ENCODE measurements at regions not wholly inside any gene's neighbourhood (a gene's known extent, or its start where the extent isn't known, plus 50 kb on each side); places are given as distances from the start of the nearest gene placed in this dataset.

GRCh38 chr9:108656566-108656965, 199.2 kb downstream of the ACTL7B start:
- no peaks in the 10 kb centered on the region for H3K79me2 ChIP-seq (ENCODE audit: insufficient read depth, low read length)
- H3K9me3 ChIP-seq (ENCODE audit: low read length): peaks cover 32% of the 10 kb centered on the region
- H3K36me3 ChIP-seq (replicated peaks in 1 of 2; ENCODE audit: control insufficient read depth in 1 of 2, insufficient read depth in 2 of 2, low read length in 2 of 2): no peaks in the 10 kb centered on the region
- WGBS (ENCODE audit: low lambda C conversion rate): 7% methylated on average over 5 of the region's 5 CpGs
- no peak overlapping the region for H3K4me2 ChIP-seq (ENCODE audit: low read depth, low read length)
- ChIA-PET CTCF (ENCODE audit: low intra/inter-chr PET ratio, low total read pairs) (no interaction called here), POLR2A (no interaction called here)
- no peak overlapping the region for H3K9ac ChIP-seq (ENCODE audit: insufficient read depth, low read depth, low read length)
- intact Hi-C loops (cut with micrococcal nuclease; ENCODE audit: unreplicated experiment) (no loop called here), in situ Hi-C loops (cut with HindIII; ENCODE audit: extremely low pct_ligation_motif_present, low pct_unique_long_range_greater_than_20kb) (no loop called here)
- TF ChIP-seq ZNF407 (CRISPR knock-in tag; IDR thresholded peaks at IDR 0.05; ENCODE audit: not compliant biosample characterization) (no peak), HOXD1 (CRISPR knock-in tag; IDR thresholded peaks at IDR 0.05) (no peak), ZNF207 (IDR thresholded peaks at IDR 0.05; ENCODE audit: borderline replicate concordance) (no peak), ZNF709 (CRISPR knock-in tag; IDR thresholded peaks at IDR 0.05) (no peak), RFX1 (IDR thresholded peaks at IDR 0.05) (no peak), ZNF496 (CRISPR knock-in tag; IDR thresholded peaks at IDR 0.05; ENCODE audit: insufficient replicate concordance) (no peak), ZSCAN21 (CRISPR knock-in tag; IDR thresholded peaks at IDR 0.05; ENCODE audit: borderline replicate concordance) (no peak), JDP2 (CRISPR knock-in tag; IDR thresholded peaks at IDR 0.05; ENCODE audit: borderline replicate concordance) (no peak), ZBTB10 (CRISPR knock-in tag; IDR thresholded peaks at IDR 0.05; ENCODE audit: borderline replicate concordance) (no peak), ZSCAN22 (CRISPR knock-in tag; IDR thresholded peaks at IDR 0.05) (no peak)
- no peak overlapping the region for H3K27ac ChIP-seq (ENCODE audit: extremely low read length, insufficient read depth, low read length)
- no peak overlapping the region for H2AFZ ChIP-seq (ENCODE audit: low read length)
- no peak overlapping the region for H3K4me3 ChIP-seq (replicated peaks in 1 of 3; ENCODE audit: insufficient read depth in 1 of 3, low read depth in 2 of 3, low read length in 3 of 3)
- no peak for ATAC-seq
- no peaks in the 10 kb centered on the region for H3K27me3 ChIP-seq (ENCODE audit: control insufficient read depth in 1 of 2, insufficient read depth in 2 of 2, low read length in 2 of 2)
- BruUV-seq (replicated peaks): no TSS peak
- no peak for FAIRE-seq
- no peak for DNase-seq (ENCODE audit: low spot score)
- no peaks in the 10 kb centered on the region for H3K4me1 ChIP-seq (ENCODE audit: insufficient read depth, low read length)
- H4K20me1 ChIP-seq (ENCODE audit: insufficient read depth, low read length): no peaks in the 10 kb centered on the region

Measured in HepG2 (cell line).